Adrenal gland (tissue), 9 donors: ENCODE measurements at regions not wholly inside any gene's neighbourhood (a gene's known extent, or its start where the extent isn't known, plus 50 kb on each side); places are given as distances from the start of the nearest gene placed in this dataset.

Experiments
- DNase-seq, 7 donors: peaks; one replicate each; pipeline ENCODE4 v3.0.0-alpha.2; 2019 to 2020
- H3K27ac ChIP-seq, 5 donors: fragments of 200-600 bp; sonication (generic) in 4 of 5; 1 replicate in 3 of 5; 2 replicates in 2 of 5; pipeline versions ENCODE4 v1.5.1 to v1.8.0; 2016 to 2020; ENCODE audit warnings: mild to moderate bottlenecking in 1 of 5
- H3K27me3 ChIP-seq: fragments of 200-600 bp; 2 replicates; pipeline ENCODE4 v1.8.0; 2021
- H3K36me3 ChIP-seq, 2 donors: fragments of 200-600 bp; replicated peaks in 1 of 2; 1 replicate in 1 of 2; 2 replicates in 1 of 2; pipeline versions ENCODE4 v1.5.1 to v1.8.0; 2018 to 2022
- H3K4me1 ChIP-seq, 2 donors: fragments of 200-600 bp; replicated peaks in 1 of 2; 1 replicate in 1 of 2; 2 replicates in 1 of 2; pipeline versions ENCODE4 v1.5.1 to v1.8.0; 2018 to 2021
- H3K4me3 ChIP-seq, 4 donors: fragments of 200-600 bp; sonication (generic) in 3 of 4; one replicate each; pipeline ENCODE4 v1.5.1; 2016 to 2018
- H3K9me3 ChIP-seq, 3 donors: fragments of 200-600 bp; sonication (generic) in 1 of 3; replicated peaks in 1 of 3; 1 replicate in 2 of 3; 2 replicates in 1 of 3; pipeline versions ENCODE4 v1.5.1 to v1.8.0; 2016 to 2021
- POLR2A ChIP-seq, 2 donors: fragments of 450-650 bp; IDR thresholded peaks; one replicate each; pipeline ENCODE4 v1.6.1; 2017; ENCODE audit warnings: antibody characterized with exemption in 2 of 2, mild to moderate bottlenecking in 2 of 2, moderate library complexity in 1 of 2
- WGBS, 4 donors: extraction: QIAGEN DNeasy Blood & Tissue Kit in 2 of 4; methylation state at CpG; one replicate each; pipeline versions ENCODE4 v1.1.5 to v1.1.7; 2013 to 2017; 5-methylcytosine and 5-hydroxymethylcytosine counted together
- intact Hi-C, 2 donors: fragments of 100-400 bp; cut with DNase I; formaldehyde crosslinking; loops; one replicate each; pipeline versions ENCODE4 v1.14.1 to v1.15.0; 2022 to 2023
- TF ChIP-seq, protein P1 (sequence below), 6 experiments: fragments of 450-650 bp in 4 of 6; fragments of 200-600 bp in 2 of 6; sonication (generic) in 1 of 6; IDR thresholded peaks; 1 replicate in 5 of 6; 2 replicates in 1 of 6; pipeline versions ENCODE4 v1.5.1 to v1.8.0; 2016 to 2021; ENCODE audit warnings: antibody characterized with exemption in 6 of 6, mild to moderate bottlenecking in 2 of 6, moderate library complexity in 1 of 6
- donor health status: healthy with polysubstance abuse.
- donor health status: Bipolar disorder and iron deficiency.
- donor health status: DM: yes; HTN: yes; CAD: no.
- donor health status: DM: no; HTN: no; CAD: no.
- donor health status: DM: no; HTN: no; CAD: no.

DNA sequence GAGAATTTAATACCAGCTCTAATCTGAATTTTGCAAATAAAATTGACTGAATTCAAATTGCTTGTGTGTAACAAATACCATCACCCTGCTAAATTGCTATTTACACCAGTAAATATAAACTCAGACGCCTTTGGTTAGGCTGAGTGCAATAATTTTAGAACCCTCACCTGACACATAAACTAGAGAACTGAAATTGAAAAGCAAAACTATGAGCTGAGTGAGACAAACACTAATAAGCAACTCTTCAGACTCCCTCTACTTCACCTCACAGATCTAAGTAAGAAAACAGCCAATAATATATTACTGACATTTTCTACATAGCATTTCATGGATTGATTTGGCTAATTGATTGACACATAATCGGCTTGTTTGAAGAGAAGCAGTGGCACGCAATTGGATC is 621.2 kb downstream of the REEP3 start:
- H3K4me1 ChIP-seq, result no peaks in the 10 kb centered on the region
- no peak overlapping the region for H3K27ac ChIP-seq
- TF ChIP-seq POLR2A (IDR thresholded peaks at IDR 0.05), result no peak
- TF ChIP-seq, protein P1, sequence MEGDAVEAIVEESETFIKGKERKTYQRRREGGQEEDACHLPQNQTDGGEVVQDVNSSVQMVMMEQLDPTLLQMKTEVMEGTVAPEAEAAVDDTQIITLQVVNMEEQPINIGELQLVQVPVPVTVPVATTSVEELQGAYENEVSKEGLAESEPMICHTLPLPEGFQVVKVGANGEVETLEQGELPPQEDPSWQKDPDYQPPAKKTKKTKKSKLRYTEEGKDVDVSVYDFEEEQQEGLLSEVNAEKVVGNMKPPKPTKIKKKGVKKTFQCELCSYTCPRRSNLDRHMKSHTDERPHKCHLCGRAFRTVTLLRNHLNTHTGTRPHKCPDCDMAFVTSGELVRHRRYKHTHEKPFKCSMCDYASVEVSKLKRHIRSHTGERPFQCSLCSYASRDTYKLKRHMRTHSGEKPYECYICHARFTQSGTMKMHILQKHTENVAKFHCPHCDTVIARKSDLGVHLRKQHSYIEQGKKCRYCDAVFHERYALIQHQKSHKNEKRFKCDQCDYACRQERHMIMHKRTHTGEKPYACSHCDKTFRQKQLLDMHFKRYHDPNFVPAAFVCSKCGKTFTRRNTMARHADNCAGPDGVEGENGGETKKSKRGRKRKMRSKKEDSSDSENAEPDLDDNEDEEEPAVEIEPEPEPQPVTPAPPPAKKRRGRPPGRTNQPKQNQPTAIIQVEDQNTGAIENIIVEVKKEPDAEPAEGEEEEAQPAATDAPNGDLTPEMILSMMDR (IDR thresholded peaks at IDR 0.05), result no peak
- H3K36me3 ChIP-seq, result no peaks in the 10 kb centered on the region
- H3K27me3 ChIP-seq, result no peaks in the 10 kb centered on the region
- DNase-seq, result no peak
- H3K4me3 ChIP-seq, result no peak overlapping the region
- H3K9me3 ChIP-seq, result no peaks in the 10 kb centered on the region
- WGBS, 4 donors, result 76 to 91% (median 88%) methylated on average over 3 of the region's 3 CpGs
- intact Hi-C loops, result no loop called here

DNA sequence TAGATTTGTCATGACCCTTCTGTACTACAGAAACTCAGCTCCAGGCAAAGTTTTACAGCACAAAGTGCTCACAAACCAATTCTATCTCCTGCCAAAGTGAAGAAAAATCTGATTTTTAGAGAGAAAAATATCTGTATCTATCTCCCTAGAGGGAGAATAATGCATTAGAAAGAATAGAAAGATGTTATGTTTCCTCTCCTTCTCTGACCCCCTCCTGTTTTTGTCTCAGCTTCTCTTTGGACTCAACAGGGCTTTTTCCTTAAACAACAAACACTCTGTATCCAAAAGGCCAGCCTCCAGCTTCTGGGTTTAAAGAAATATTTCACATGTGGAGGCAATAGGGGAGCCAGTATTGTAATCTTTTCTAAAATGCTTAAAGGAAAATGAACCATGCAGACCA is 627.4 kb downstream of the REEP3 start:
- Histone ChIP-seq H3K4me3 (no peak overlapping the region), H3K4me1 (no peaks in the 10 kb centered on the region), H3K36me3 (no peaks in the 10 kb centered on the region), H3K27ac (no peak overlapping the region), H3K9me3 (no peaks in the 10 kb centered on the region), H3K27me3 (no peaks in the 10 kb centered on the region)
- TF ChIP-seq, protein P1 (IDR thresholded peaks at IDR 0.05), result no peak
- TF ChIP-seq POLR2A (IDR thresholded peaks at IDR 0.05), result no peak
- intact Hi-C loops, result no loop called here
- no peak for DNase-seq

DNA sequence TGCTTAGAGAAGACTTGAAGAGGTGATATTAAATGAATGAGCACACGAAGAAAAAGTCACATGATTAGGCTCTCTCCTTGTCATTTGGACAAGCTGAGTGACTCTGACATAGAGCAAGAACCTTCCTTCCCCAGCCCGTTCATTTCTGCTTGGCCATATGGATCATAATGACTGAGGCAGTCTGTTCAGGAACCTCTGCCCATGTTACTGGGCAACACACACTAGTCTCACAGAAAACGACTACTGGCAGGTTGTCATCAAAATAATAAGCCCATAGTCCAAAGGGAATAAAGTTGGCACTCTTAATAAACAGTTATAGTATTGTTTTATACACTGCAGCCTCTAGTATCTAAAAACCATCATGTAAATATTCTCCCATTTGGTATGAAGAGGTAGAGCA is 635.0 kb downstream of the REEP3 start:
- no peak for DNase-seq
- Histone ChIP-seq H3K4me1 (peaks cover 8 to 9% of the 10 kb centered on the region in 2 donors), H3K36me3 (no peaks in the 10 kb centered on the region), H3K4me3 (no peak overlapping the region), H3K27ac (no peak overlapping the region), H3K27me3 (no peaks in the 10 kb centered on the region), H3K9me3 (no peaks in the 10 kb centered on the region)
- no peak for TF ChIP-seq POLR2A (IDR thresholded peaks at IDR 0.05)
- TF ChIP-seq, protein P1 (IDR thresholded peaks at IDR 0.05), result no peak
- intact Hi-C loops, result no loop called here
- WGBS, 4 donors, result 46 to 55% (median 49%) methylated on average over 3 of the region's 3 CpGs

DNA sequence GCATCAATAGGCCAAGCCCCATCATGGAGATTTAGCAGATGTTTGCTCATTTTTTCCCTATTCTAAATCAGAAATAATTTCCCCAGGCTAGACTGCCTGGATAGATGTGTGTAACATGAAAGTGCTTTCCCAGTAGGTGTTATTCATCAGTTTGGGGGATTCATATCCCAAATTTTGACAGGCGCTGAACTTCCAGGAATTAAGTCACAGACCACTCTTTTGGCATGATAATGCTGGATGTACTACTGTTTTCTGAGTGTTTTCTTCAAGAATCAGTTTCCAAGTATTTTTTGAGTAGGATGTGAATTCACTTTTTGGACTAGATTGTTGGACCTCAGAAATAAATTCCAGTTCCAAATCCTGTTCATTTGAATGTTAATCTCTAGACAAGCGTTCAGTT is 637.4 kb downstream of the REEP3 start:
- H3K27me3 ChIP-seq, result no peaks in the 10 kb centered on the region
- no peak for DNase-seq
- no peak overlapping the region for H3K27ac ChIP-seq
- H3K4me3 ChIP-seq, result no peak overlapping the region
- no peak for TF ChIP-seq POLR2A (IDR thresholded peaks at IDR 0.05)
- TF ChIP-seq, protein P1 (IDR thresholded peaks at IDR 0.05), result no peak
- WGBS, 4 donors, result 89 to 98% (median 92%) methylated on average over 2 of the region's 2 CpGs
- H3K9me3 ChIP-seq, result no peaks in the 10 kb centered on the region
- intact Hi-C loops, result no loop called here
- no peaks in the 10 kb centered on the region for H3K36me3 ChIP-seq
- H3K4me1 ChIP-seq, result peaks cover 8 to 9% of the 10 kb centered on the region in 2 donors
